ENCODE measurements at regions not wholly inside any gene's neighbourhood (a gene's known extent, or its start where the extent isn't known, plus 50 kb on each side); places are given as distances from the start of the nearest gene placed in this dataset.

DNA sequence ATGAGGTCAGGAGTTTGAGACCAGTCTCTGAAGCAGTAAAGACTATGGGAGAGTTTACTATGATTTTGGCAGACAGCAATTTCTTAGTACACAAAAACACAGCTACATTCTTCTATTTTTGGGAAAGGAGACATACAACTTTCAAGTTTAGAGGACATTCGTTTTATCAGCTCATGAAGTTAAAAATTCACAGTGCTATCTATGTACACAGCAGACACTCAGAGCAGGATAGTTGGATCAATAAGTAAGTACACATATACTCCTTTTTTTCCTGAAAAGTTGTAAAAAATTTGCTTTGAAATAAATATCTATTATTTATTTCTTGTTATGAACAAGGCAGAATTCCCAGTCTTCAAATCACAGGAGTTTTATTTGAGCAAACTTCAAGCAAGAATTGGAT lies 159.7 kb downstream of the SERPINI1 start:
- no peak for TF ChIP-seq POLR2A (IDR thresholded peaks at IDR 0.05)
- TF ChIP-seq, protein P1, sequence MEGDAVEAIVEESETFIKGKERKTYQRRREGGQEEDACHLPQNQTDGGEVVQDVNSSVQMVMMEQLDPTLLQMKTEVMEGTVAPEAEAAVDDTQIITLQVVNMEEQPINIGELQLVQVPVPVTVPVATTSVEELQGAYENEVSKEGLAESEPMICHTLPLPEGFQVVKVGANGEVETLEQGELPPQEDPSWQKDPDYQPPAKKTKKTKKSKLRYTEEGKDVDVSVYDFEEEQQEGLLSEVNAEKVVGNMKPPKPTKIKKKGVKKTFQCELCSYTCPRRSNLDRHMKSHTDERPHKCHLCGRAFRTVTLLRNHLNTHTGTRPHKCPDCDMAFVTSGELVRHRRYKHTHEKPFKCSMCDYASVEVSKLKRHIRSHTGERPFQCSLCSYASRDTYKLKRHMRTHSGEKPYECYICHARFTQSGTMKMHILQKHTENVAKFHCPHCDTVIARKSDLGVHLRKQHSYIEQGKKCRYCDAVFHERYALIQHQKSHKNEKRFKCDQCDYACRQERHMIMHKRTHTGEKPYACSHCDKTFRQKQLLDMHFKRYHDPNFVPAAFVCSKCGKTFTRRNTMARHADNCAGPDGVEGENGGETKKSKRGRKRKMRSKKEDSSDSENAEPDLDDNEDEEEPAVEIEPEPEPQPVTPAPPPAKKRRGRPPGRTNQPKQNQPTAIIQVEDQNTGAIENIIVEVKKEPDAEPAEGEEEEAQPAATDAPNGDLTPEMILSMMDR (IDR thresholded peaks at IDR 0.05): no peak
- H3K4me3 ChIP-seq (ENCODE audit: low read depth, poor library complexity, severe bottlenecking): no peak overlapping the region
- intact Hi-C loops (cut with DNase I; ENCODE audit: low total_unique reads): no loop called here
- WGBS, 2 donors: 89 to 90% methylated on average over 1 of the region's 1 CpG
- DNase-seq (ENCODE audit: low spot score in 2 of 2): no peak

DNA sequence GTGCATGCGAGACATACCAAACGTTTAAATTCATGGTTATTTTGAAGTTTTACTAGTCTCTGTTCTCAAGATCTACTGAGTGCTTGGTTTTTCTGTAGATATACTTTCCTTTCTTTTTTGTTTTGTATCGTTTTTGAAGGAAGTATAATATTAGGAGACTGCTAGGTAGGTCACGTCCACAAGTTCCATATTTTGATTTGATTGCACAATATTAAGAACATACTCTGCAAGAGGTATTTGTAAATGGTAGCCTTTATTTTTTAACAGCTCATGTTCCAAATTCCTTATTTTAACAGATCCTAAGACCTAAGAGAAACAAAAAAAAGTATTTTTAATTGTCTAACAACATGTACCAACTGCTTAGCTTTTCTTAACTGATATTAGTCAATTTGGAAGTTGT lies 156.7 kb downstream of the SERPINI1 start:
- TF ChIP-seq, protein P1 (IDR thresholded peaks at IDR 0.05): no peak
- TF ChIP-seq POLR2A (IDR thresholded peaks at IDR 0.05): no peak
- WGBS, 2 donors: 76 to 82% methylated on average over 4 of the region's 4 CpGs

DNA sequence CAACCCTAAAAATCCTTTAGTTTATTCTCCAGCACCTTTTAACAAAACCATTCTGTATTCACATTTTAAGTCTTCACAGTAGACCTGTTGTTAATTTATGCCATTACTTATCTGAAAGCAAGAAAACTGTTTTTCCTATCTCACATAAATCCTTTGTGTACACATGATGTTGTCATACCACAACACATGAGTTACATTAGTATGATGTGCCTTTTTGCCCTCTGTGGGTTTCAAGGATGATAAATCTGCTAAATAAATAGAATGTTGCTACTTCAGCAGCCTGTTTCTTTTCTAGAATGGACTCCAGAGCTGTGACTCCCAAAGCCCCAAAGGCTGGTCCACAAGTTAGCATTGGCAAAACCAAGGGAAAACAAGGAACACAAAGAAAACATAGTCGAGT lies 151.6 kb downstream of the SERPINI1 start:
- no peak overlapping the region for H3K4me3 ChIP-seq (ENCODE audit: low read depth, poor library complexity, severe bottlenecking)
- TF ChIP-seq, protein P1 (IDR thresholded peaks at IDR 0.05): no peak
- TF ChIP-seq POLR2A (IDR thresholded peaks at IDR 0.05): no peak
- 47 to 48% methylated on average over 1 of the region's 1 CpG for WGBS, 2 donors
- no peak for DNase-seq (ENCODE audit: low spot score in 2 of 2)
- intact Hi-C loops (cut with DNase I; ENCODE audit: low total_unique reads): no loop called here

More for the DNA sequence above, 156.7 kb downstream of the SERPINI1 start:
- intact Hi-C loops (cut with DNase I; ENCODE audit: low total_unique reads): no loop called here
- DNase-seq (ENCODE audit: low spot score in 2 of 2): no peak
- no peak overlapping the region for H3K4me3 ChIP-seq (ENCODE audit: low read depth, poor library complexity, severe bottlenecking)

DNA sequence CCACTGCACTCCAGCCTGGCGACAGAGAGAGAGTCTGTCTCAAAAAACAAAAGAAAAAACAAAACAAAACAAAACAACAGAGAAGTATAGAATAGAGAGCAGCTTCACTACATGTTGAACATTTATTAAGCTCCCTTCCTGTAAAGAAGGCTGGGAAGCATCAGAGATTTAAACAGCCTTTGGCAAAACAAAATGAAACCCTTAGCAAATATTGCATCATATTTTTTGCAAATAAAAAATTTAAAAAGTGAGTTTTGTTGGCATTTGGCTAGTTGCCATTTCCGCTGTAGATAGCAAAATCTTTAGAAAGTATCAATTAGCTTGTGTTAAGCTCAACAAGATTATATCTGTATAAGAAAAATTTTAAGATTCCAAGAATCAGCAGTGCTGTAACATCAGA lies 151.2 kb downstream of the SERPINI1 start:
- DNase-seq (ENCODE audit: low spot score in 2 of 2): no peak
- 56 to 76% methylated on average over 2 of the region's 2 CpGs for WGBS, 2 donors
- no peak for TF ChIP-seq POLR2A (IDR thresholded peaks at IDR 0.05)
- TF ChIP-seq, protein P1 (IDR thresholded peaks at IDR 0.05): no peak
- no peak overlapping the region for H3K4me3 ChIP-seq (ENCODE audit: low read depth, poor library complexity, severe bottlenecking)
- intact Hi-C loops (cut with DNase I; ENCODE audit: low total_unique reads): no loop called here

DNA sequence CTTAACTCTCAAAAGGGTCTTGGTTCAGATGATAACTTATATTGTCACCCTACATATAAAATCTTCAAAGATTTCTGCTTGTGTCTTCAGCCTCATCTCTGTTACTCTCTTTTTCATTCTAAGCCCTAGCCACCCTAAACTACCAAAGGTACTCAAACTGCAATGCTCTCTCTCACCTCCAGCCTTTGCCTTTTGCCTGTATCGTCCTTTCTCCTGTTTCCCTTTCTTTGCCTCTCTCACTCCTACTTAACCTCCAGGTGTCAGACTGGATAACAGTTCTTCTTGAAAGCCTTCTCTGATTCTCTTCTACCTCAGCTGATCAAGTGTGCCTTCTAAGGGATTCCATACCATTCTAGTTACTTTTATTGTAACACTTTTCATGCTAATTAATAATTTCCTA lies 149.8 kb downstream of the SERPINI1 start:
- intact Hi-C loops (cut with DNase I; ENCODE audit: low total_unique reads): no loop called here
- DNase-seq (ENCODE audit: low spot score in 2 of 2): no peak
- no peak for TF ChIP-seq POLR2A (IDR thresholded peaks at IDR 0.05)
- TF ChIP-seq, protein P1 (IDR thresholded peaks at IDR 0.05): no peak
- 74 to 97% methylated on average over 1 of the region's 1 CpG for WGBS, 2 donors
- H3K4me3 ChIP-seq (ENCODE audit: low read depth, poor library complexity, severe bottlenecking): no peak overlapping the region

DNA sequence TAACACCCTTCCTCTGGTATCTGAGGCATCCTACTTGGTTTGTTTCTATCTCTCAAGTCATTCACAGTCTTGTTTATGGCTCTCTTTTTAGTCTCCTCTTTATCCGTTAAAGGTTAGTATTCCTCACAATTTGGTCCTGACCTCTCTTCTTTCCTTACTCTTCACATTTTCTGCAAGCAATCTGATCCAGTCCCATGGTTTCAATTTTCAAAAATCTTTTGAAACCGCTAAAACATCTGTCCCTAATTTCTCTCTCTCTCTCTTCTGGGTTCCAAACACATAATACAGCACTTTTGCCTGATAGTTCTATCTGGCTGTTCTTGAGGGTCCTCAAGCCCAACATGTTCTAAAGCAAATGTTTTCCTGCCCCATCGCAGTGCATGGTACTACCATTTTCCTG lies 149.0 kb downstream of the SERPINI1 start:
- TF ChIP-seq, protein P1 (IDR thresholded peaks at IDR 0.05): no peak
- no peak for TF ChIP-seq POLR2A (IDR thresholded peaks at IDR 0.05)
- no peak for DNase-seq (ENCODE audit: low spot score in 2 of 2)
- intact Hi-C loops (cut with DNase I; ENCODE audit: low total_unique reads): no loop called here
- WGBS, 2 donors: 62 to 63% methylated on average over 3 of the region's 3 CpGs
- no peak overlapping the region for H3K4me3 ChIP-seq (ENCODE audit: low read depth, poor library complexity, severe bottlenecking)
